K562 (cell line): ENCODE measurements at regions not wholly inside any gene's neighbourhood (a gene's known extent, or its start where the extent isn't known, plus 50 kb on each side); places are given as distances from the start of the nearest gene placed in this dataset.
"Not testable (repeated sequence)": the region's sequence is repeated elsewhere in the genome, so short reads cannot be mapped to it uniquely, and the experiment has no call there.

Experiments used
- ATAC-seq: fragments of 200-7000 bp; cut with Tn5 transposase; 3 replicates; pipeline ENCODE4 v1.9.1; 2020; ENCODE audit warnings: moderate library complexity
- BruUV-seq: library from RNA; stranded (reverse); fragments of 400-500 nt; replicated peaks from 2 replicates; lab custom pipeline; 2021; lab: Mats Ljungman, UMichigan
- CTCF ChIA-PET: fragments of 300-600 bp; formaldehyde crosslinking; extraction: SDS; loops from one replicate; lab custom pipeline; 2021; ENCODE audit warnings: low intra/inter-chr PET ratio; lab: Yijun Ruan, JAX
- POLR2A ChIA-PET: fragments of 300-600, 350-650 bp; sonication (Branson Sonifier 250); formaldehyde crosslinking; extraction: SDS; loops from one replicate; lab custom pipeline; 2021; ENCODE audit warnings: antibody characterized with exemption, inconsistent platforms; lab: Yijun Ruan, JAX
- DNase-seq, 4 experiments: peaks; one replicate each; pipeline versions ENCODE4 v3.0.0 to v3.0.0-alpha.2; 2011 to 2018; ENCODE audit warnings: low spot score in 3 of 4, mixed read lengths in 3 of 4; ENCODE audit errors: extremely low read depth in 1 of 4
- FAIRE-seq: peaks from 2 replicates; lab custom pipeline; 2011; peaks lifted over from hg19 to GRCh38; lab: Jason Lieb, UNC
- H2AFZ ChIP-seq: 2 replicates; pipeline ENCODE4 v1.6.0; 2011; ENCODE audit warnings: low read depth, low read length, control low read depth, inconsistent platforms
- H3K27ac ChIP-seq: fragments of 200-600 bp; 3 replicates; pipeline ENCODE4 v1.8.0; 2011; ENCODE audit warnings: low read depth, mild to moderate bottlenecking, control low read depth, inconsistent platforms, low read length, moderate library complexity, mixed read lengths; ENCODE audit errors: extremely low read depth
- H3K27me3 ChIP-seq, 2 experiments: fragments of 300-600 bp in 1 of 2; 2 replicates in 1 of 2; 3 replicates in 1 of 2; pipeline versions ENCODE4 v1.6.0 to v1.8.0; 2011; ENCODE audit warnings: inconsistent platforms in 2 of 2, low read length in 2 of 2, mild to moderate bottlenecking in 1 of 2, mixed read lengths in 1 of 2, moderate library complexity in 1 of 2; ENCODE audit not compliant: control insufficient read depth in 2 of 2, insufficient read depth in 2 of 2
- H3K36me3 ChIP-seq: fragments of 300-600 bp; 3 replicates; pipeline ENCODE4 v1.8.0; 2011; ENCODE audit warnings: mild to moderate bottlenecking, low read length, inconsistent platforms; ENCODE audit not compliant: control insufficient read depth, insufficient read depth
- H3K4me1 ChIP-seq, 2 experiments: fragments of 200-600 bp in 1 of 2; replicated peaks in 1 of 2; 2 replicates in 1 of 2; 3 replicates in 1 of 2; pipeline versions ENCODE4 v1.5.1 to v1.8.0; 2011; ENCODE audit warnings: inconsistent platforms in 2 of 2, low read length in 2 of 2, mild to moderate bottlenecking in 1 of 2, mixed read lengths in 1 of 2, moderate library complexity in 1 of 2; ENCODE audit not compliant: control insufficient read depth in 2 of 2, insufficient read depth in 2 of 2
- H3K4me2 ChIP-seq: 2 replicates; pipeline ENCODE4 v1.6.1; 2011; ENCODE audit warnings: low read length, control low read depth, inconsistent platforms, mixed read lengths; ENCODE audit not compliant: insufficient read depth
- H3K4me3 ChIP-seq: fragments of 200-600 bp; sonication (generic), shearing (Covaris generic); 2 replicates; pipeline ENCODE4 v1.5.1; 2016; ENCODE audit warnings: control low read depth, inconsistent platforms
- H3K79me2 ChIP-seq: fragments of 200-600 bp; 3 replicates; pipeline ENCODE4 v1.8.0; 2011; ENCODE audit warnings: low read length, inconsistent platforms; ENCODE audit not compliant: control insufficient read depth, insufficient read depth
- H3K9ac ChIP-seq, 2 experiments: 2 replicates each; pipeline versions ENCODE4 v1.6.0 to v1.6.1; 2011; ENCODE audit warnings: low read depth in 2 of 2, low read length in 2 of 2, control low read depth in 1 of 2, inconsistent platforms in 1 of 2, mild to moderate bottlenecking in 1 of 2, mixed read lengths in 1 of 2; ENCODE audit not compliant: insufficient read depth in 1 of 2
- H3K9me1 ChIP-seq: one replicate; pipeline ENCODE4 v1.6.0; 2011; ENCODE audit warnings: inconsistent platforms, mild to moderate bottlenecking, low read length, moderate library complexity; ENCODE audit not compliant: control insufficient read depth, insufficient read depth
- H3K9me3 ChIP-seq: replicated peaks from 2 replicates; pipeline ENCODE4 v1.5.1; 2011; ENCODE audit warnings: low read depth, low read length, inconsistent platforms; ENCODE audit not compliant: control insufficient read depth, insufficient read depth
- H4K20me1 ChIP-seq: replicated peaks from 2 replicates; pipeline ENCODE4 v1.6.1; 2011; ENCODE audit warnings: low read length, inconsistent platforms, mixed read lengths; ENCODE audit not compliant: control insufficient read depth, insufficient read depth
- NEUROD1 ChIP-seq: fragments of 150-350 bp; IDR thresholded peaks from 2 replicates; pipeline ENCODE4 v1.6.1; 2014; ENCODE audit warnings: borderline replicate concordance, low read length, low read depth; ENCODE audit not compliant: partially characterized antibody
- ZC3H8 ChIP-seq: fragments of 450-650 bp; IDR thresholded peaks from 2 replicates; pipeline ENCODE4 v1.6.1; 2017
- ZKSCAN3 ChIP-seq: fragments of 250-450 bp; sonication (Bioruptor Pico); IDR thresholded peaks from 2 replicates; pipeline ENCODE4 v1.4.0; 2020
- ZNF512 ChIP-seq: IDR thresholded peaks from 2 replicates; pipeline ENCODE4 v1.6.1; 2016; ENCODE audit warnings: missing genetic modification characterization, missing compliant biosample characterization
- WGBS: fragments of 100-300 bp; shearing (Covaris generic); methylation state at CpG from one replicate; pipeline ENCODE4 v1.1.6; 2016; ENCODE audit warnings: low coverage, mixed read lengths; ENCODE audit not compliant: insufficient coverage; ENCODE audit errors: missing lambda C conversion rate; 5-methylcytosine and 5-hydroxymethylcytosine counted together
- in situ Hi-C: fragments of 300-500 bp; cut with MboI; formaldehyde crosslinking; loops from 4 replicates; pipeline ENCODE4 v1.15.0; 2018; ENCODE audit warnings: inconsistent platforms, mixed read lengths
- intact Hi-C: fragments of 100-400 bp; cut with micrococcal nuclease; formaldehyde crosslinking; loops from 2 replicates; pipeline ENCODE4 v1.14.2; 2022

GRCh38 chr16:80909720-80910119, 97.0 kb downstream of the CMC2 start:
- Histone ChIP-seq H3K27me3 (peaks cover 5 to 21% of the 10 kb centered on the region in 2 experiments; a peak in 3 of 5 replicates), H3K36me3 (no peaks in the 10 kb centered on the region), H3K27ac (no peak overlapping the region), H3K9me1 (no peaks in the 10 kb centered on the region), H2AFZ (no peak overlapping the region), H3K9me3 (peaks cover 3% of the 10 kb centered on the region; the same call in 1 of the 2 replicates), H4K20me1 (no peaks in the 10 kb centered on the region), H3K4me3 (no peak overlapping the region), H3K9ac (no peak overlapping the region), H3K4me2 (no peak overlapping the region), H3K79me2 (no peaks in the 10 kb centered on the region), H3K4me1 (no peaks in the 10 kb centered on the region)
- WGBS, result 2% methylated on average over 3 of the region's 3 CpGs
- ChIA-PET POLR2A (no interaction called here), CTCF (no interaction called here)
- ATAC-seq (no peak), FAIRE-seq (no peak), DNase-seq (no peak)
- TF ChIP-seq NEUROD1 (no peak), ZKSCAN3 (CRISPR knock-in tag) (no peak), ZC3H8 (no peak), ZNF512 (tag) (no peak)
- in situ Hi-C loops (no loop called here), intact Hi-C loops (no loop called here)
- BruUV-seq, result no TSS peak

DNA sequence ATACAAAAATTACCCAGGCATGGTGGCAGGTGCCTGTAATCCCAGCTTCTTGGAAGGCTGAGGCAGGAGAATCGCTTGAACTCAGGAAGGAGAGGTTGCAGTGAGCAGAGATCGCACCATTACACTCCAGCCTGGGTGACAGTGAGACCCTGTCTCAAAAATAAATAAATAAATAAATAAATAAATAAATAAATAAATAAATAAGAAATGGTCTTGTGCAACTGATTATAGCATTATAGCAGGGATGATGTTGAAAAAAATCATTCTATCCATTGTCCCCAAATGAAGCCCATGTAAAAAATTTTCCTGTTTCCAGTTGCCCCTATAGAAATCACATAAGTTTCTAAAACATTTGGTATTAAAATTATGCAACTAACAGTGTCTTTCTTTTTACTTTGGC, 100.5 kb downstream of the CMC2 start:
- BruUV-seq, H3K9me1 ChIP-seq, intact Hi-C loops, CTCF ChIA-PET, DNase-seq, H3K36me3 ChIP-seq, H3K27ac ChIP-seq, H3K79me2 ChIP-seq, ATAC-seq, H3K9me3 ChIP-seq, H3K9ac ChIP-seq, POLR2A ChIA-PET, H3K4me3 ChIP-seq, H2AFZ ChIP-seq, H4K20me1 ChIP-seq, H3K4me1 ChIP-seq, FAIRE-seq, in situ Hi-C loops, H3K4me2 ChIP-seq: not testable (repeated sequence)
- peaks cover 19 to 51% of the 10 kb centered on the region in 2 experiments; a peak in 4 of 5 replicates for H3K27me3 ChIP-seq
- WGBS, result 0% methylated on average over 2 of the region's 2 CpGs
